Panc1 (cell line): ENCODE measurements at regions not wholly inside any gene's neighbourhood (a gene's known extent, or its start where the extent isn't known, plus 50 kb on each side); places are given as distances from the start of the nearest gene placed in this dataset.
A peak's percentile ranks its signal among the peaks of the same experiment; 100 is the strongest.

ENCODE experiments used
- ATAC-seq: fragments of 200-7000 bp; cut with Tn5 transposase; 2 replicates; pipeline ENCODE4 v1.9.1; 2020; ENCODE audit warnings: mild to moderate bottlenecking, moderate library complexity
- BruUV-seq: library from RNA; stranded (reverse); fragments of 400-500 nt; replicated peaks from 2 replicates; lab custom pipeline; 2021; lab: Mats Ljungman, UMichigan
- CTCF ChIA-PET: fragments of 300-600 bp; sonication (Branson Sonifier 250); formaldehyde crosslinking; loops from one replicate; lab custom pipeline; 2022; ENCODE audit warnings: antibody characterized with exemption; lab: Charles Lee
- POLR2A ChIA-PET: fragments of 300-600 bp; sonication (Branson Sonifier 250); formaldehyde crosslinking; loops from one replicate; lab custom pipeline; 2022; ENCODE audit warnings: antibody characterized with exemption; lab: Charles Lee
- DNase-seq: peaks from one replicate; pipeline ENCODE4 v3.0.0-alpha.2; 2010; ENCODE audit warnings: low read depth, low spot score
- H3K27ac ChIP-seq: 2 replicates; pipeline ENCODE4 v1.5.1; 2011; ENCODE audit warnings: mild to moderate bottlenecking, low read length, inconsistent platforms
- H3K27me3 ChIP-seq: fragments of 200-500 bp; sonication (Bioruptor generic); 2 replicates; pipeline ENCODE4 v1.6.0; 2014; ENCODE audit warnings: low read length, inconsistent platforms; ENCODE audit not compliant: control insufficient read depth, insufficient read depth
- H3K36me3 ChIP-seq: fragments of 200-500 bp; sonication (Bioruptor generic); 2 replicates; pipeline ENCODE4 v1.5.1; 2014; ENCODE audit warnings: inconsistent platforms, mild to moderate bottlenecking, low read length, moderate library complexity; ENCODE audit not compliant: control insufficient read depth, insufficient read depth
- H3K4me1 ChIP-seq: 2 replicates; pipeline ENCODE4 v1.5.1; 2011; ENCODE audit warnings: inconsistent platforms, mild to moderate bottlenecking, low read length, moderate library complexity; ENCODE audit not compliant: control insufficient read depth, insufficient read depth
- H3K4me3 ChIP-seq, 2 experiments: 2 replicates each; pipeline ENCODE4 v1.5.1; 2011 to 2012; ENCODE audit warnings: low read depth in 2 of 2, low read length in 2 of 2, mild to moderate bottlenecking in 2 of 2, inconsistent platforms in 1 of 2, moderate library complexity in 1 of 2
- H3K9me3 ChIP-seq: fragments of 200-500 bp; sonication (Bioruptor generic); 2 replicates; pipeline ENCODE4 v1.5.1; 2014; ENCODE audit warnings: low read depth, mild to moderate bottlenecking, inconsistent platforms, low read length, moderate library complexity; ENCODE audit not compliant: control insufficient read depth, insufficient read depth
- CTCF ChIP-seq: fragments of 450-650 bp; IDR thresholded peaks from 2 replicates; pipeline ENCODE4 v1.5.1; 2017; ENCODE audit warnings: mild to moderate bottlenecking
- POLR2AphosphoS5 ChIP-seq: IDR thresholded peaks from 2 replicates; pipeline ENCODE4 v1.6.1; 2012; ENCODE audit warnings: mild to moderate bottlenecking, low read depth, low read length, moderate library complexity
- REST ChIP-seq, 2 experiments: IDR thresholded peaks; 2 replicates each; pipeline ENCODE4 v1.6.1; 2011 to 2012; ENCODE audit warnings: low read depth in 2 of 2, control low read depth in 1 of 2, low read length in 1 of 2, mild to moderate bottlenecking in 1 of 2, moderate library complexity in 1 of 2; ENCODE audit not compliant: insufficient read depth in 1 of 2
- SIN3A ChIP-seq: IDR thresholded peaks from 2 replicates; pipeline ENCODE4 v1.6.1; 2012; ENCODE audit warnings: low read depth, mild to moderate bottlenecking, low read length, moderate library complexity, borderline replicate concordance; ENCODE audit not compliant: insufficient read depth
- TCF7L2 ChIP-seq: IDR thresholded peaks from 2 replicates; pipeline ENCODE4 v1.6.1; 2011; ENCODE audit warnings: mild to moderate bottlenecking, low read depth, low read length, inconsistent platforms
- in situ Hi-C: cut with HindIII; loops from 2 replicates; pipeline ENCODE4 v1.10.0; 2016; ENCODE audit warnings: low sequenced_read_pairs, low pct_unique_long_range_greater_than_20kb
- intact Hi-C: fragments of 100-400 bp; cut with micrococcal nuclease; formaldehyde crosslinking; loops from one replicate; pipeline ENCODE4 v1.10.0; 2022; ENCODE audit not compliant: unreplicated experiment

- no peak overlapping the region for H3K4me3 ChIP-seq
- intact Hi-C loops (loop anchor here (10.0 kb wide), 1 partner anchor 116 kb away; no protein-coding TSS in a partner anchor), in situ Hi-C loops (no loop called here)
- DNase-seq (no peak), ATAC-seq (no peak)
- no peaks in the 10 kb centered on the region for H3K9me3 ChIP-seq
- BruUV-seq: no TSS peak
- H3K4me1 ChIP-seq: no peaks in the 10 kb centered on the region
- H3K27me3 ChIP-seq: no peaks in the 10 kb centered on the region
- no peaks in the 10 kb centered on the region for H3K36me3 ChIP-seq
- ChIA-PET CTCF (no interaction called here), POLR2A (no interaction called here)
- H3K27ac ChIP-seq: no peak overlapping the region
- TF ChIP-seq SIN3A (no peak), REST (IDR thresholded peaks at IDR 0.05; ENCODE audit: insufficient read depth in 1 of 2, low read depth in 2 of 2, low read length in 1 of 2) (no peak), TCF7L2 (no peak), POLR2AphosphoS5 (no peak)
Observed at GRCh38 chr18:59839246-59839645, 60.5 kb upstream of the PMAIP1 start.

GRCh38 chr18:59837586-59837985 is 62.2 kb upstream of the PMAIP1 start:
- TF ChIP-seq SIN3A (no peak), TCF7L2 (no peak), REST (IDR thresholded peaks at IDR 0.05; ENCODE audit: insufficient read depth in 1 of 2, low read depth in 2 of 2, low read length in 1 of 2) (no peak), POLR2AphosphoS5 (no peak), CTCF (peak; percentile 82)
- no peaks in the 10 kb centered on the region for H3K4me1 ChIP-seq
- no peaks in the 10 kb centered on the region for H3K36me3 ChIP-seq
- no peaks in the 10 kb centered on the region for H3K27me3 ChIP-seq
- BruUV-seq: no TSS peak
- intact Hi-C loops: loop anchor here (1.0 to 10.0 kb wide), 2 partner anchors 62 to 117 kb away; partner anchors contain the start of gene PMAIP1
- no peak overlapping the region for H3K27ac ChIP-seq
- H3K9me3 ChIP-seq: no peaks in the 10 kb centered on the region
- peak overlapping the region in 1 of 2 experiments; percentile 37; a peak in 2 of 4 replicates for H3K4me3 ChIP-seq
- peak; percentile 87 for ATAC-seq
- POLR2A ChIA-PET: no interaction called here
- in situ Hi-C loops: no loop called here
- CTCF ChIA-PET: interaction anchor here (0.7 kb wide), 1 partner anchor 82 kb away, joined by 3 read pairs; no protein-coding TSS in a partner anchor
- peak; percentile 81 for DNase-seq
